GF-D8 (cell line): ENCODE measurements at regions not wholly inside any gene's neighbourhood (a gene's known extent, or its start where the extent isn't known, plus 50 kb on each side); places are given as distances from the start of the nearest gene placed in this dataset.
"Not testable (repeated sequence)": the region's sequence is repeated elsewhere in the genome, so short reads cannot be mapped to it uniquely, and the experiment has no call there.

ENCODE experiments used
- DNase-seq: peaks from one replicate; lab custom pipeline; 2025; lab: John Stamatoyannopoulos, UW

- DNase-seq: no peak
Measured at GRCh38 chr6:112401083-112401482, 54.0 kb downstream of the RFPL4B start.

GRCh38 chr6:112407101-112407590 lies 60.0 kb downstream of the RFPL4B start:
- DNase-seq: no peak

DNA sequence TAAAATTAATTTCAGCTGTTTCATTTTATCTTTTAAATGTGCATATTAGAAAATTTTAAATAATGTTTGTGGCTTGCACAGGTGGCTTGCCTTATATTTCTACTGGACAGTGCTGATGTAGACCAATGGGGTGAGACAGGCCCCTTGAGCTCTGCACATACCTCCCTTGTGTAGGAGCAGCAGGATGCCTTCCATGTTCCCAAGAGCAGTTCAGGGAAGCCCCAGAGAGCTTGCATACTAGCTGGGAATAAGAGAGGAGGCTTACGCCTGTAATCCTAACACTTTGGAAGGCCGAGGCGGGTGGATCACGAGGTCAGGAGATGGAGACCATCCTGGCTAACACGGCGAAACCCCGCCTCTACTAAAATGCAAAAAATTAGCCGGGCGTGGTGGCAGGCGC lies 61.4 kb downstream of the RFPL4B start:
- DNase-seq: no peak

DNA sequence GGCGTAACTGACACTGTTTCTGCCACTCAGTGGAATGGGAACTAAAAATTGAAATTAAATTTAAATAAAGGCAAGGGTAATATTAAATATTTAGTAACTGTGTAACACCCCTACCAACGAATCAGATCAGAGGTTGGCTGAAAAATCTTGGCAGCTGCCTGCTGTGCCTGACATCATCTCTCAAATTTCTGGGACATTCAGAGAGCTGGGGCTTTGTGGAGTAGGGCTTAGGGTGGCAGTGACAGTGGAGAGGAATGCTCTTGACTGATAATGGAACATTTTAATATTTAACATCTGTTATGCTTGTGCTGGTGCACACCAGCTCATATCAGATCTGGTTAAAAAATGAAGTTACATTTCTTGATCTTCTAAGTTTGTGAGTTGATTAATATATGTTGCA lies 62.2 kb downstream of the RFPL4B start:
- no peak for DNase-seq

- no peak for DNase-seq
Measured at GRCh38 chr6:112413780-112414179, 66.7 kb downstream of the RFPL4B start.

DNA sequence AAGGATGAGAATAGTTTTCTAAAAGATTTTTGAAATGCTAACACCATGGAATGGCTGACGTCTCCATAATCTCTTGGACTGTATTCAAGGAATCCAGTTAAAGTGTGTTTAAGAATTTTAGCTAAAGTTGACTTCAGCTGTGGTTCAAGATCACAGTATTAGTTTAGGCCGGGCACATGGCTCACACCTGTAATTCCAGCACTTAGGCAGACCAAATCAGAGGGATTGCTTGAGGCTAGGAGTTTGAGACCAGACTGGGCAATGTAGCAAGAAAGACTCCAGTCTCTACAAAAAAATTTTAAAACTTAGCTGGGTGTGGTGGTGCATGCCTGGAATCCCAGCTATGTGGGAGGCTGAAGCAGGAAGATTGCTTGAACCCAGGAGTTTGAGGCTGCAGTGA lies 68.2 kb downstream of the RFPL4B start:
- DNase-seq: no peak

DNA sequence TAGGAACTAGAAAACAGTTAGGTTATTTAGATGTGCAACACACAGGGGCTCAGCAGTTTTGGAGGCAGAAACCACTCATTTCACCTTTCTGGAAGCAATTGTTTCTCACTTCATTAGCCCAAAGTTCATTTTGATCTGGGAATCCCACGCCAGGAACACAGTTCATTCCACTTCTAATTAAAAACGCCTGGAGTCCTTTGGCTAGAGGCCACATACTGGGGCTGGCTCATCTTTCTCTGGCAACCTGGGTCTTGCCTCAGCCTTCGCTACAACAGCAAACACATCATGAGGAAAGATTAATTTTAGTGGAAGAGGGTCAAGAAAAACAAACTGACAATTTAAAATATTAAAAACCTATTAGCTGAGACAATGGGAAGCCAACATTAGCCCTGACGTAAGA lies 69.7 kb downstream of the RFPL4B start:
- DNase-seq: no peak

- not testable (repeated sequence) for DNase-seq
Measured at GRCh38 chr6:112427011-112427410, 79.9 kb downstream of the RFPL4B start.

DNA sequence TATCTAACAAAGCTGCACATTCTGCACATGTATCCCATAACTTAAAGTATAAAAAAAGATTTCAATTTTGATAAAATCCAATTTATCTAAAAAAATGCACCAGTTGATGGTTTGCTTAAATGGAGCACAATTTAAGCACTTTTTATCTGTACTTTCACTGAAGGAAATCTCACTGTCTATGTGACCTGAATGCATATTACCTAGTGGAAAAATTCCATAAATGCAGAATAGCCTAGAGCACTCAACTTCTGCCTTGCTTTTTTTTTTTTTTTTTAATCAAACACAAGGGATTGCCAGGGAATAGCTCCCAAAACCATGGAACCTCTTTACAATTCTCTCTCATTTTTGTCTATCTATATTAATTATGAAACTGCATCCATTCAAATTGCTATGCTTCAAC lies 80.4 kb downstream of the RFPL4B start:
- DNase-seq: no peak

GRCh38 chr6:112428477-112428876 lies 81.3 kb downstream of the RFPL4B start:
- no peak for DNase-seq

- no peak for DNase-seq
Measured at GRCh38 chr6:112429226-112429625, 82.1 kb downstream of the RFPL4B start.

DNA sequence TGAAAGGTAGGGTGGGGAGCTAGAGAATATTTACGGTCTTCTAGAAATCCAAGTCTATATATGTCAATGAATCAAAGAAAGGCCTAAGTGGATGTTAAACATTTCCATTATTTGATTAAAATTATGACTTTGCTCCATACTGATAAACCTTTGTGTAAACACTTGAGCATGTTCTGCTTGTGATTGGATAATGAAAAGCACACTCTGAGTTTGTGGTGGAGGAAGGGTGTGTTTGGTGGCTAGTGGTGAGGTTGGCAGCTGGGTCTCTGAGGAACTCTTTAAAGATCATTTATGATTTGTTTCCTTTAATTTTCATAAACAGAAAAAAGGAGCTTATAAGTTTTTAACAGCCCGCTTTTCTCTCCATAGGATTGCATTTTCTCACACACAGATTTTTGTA lies 84.7 kb downstream of the RFPL4B start:
- DNase-seq: no peak

- DNase-seq: no peak
Measured at GRCh38 chr6:112432853-112433252, 85.7 kb downstream of the RFPL4B start.

- DNase-seq: no peak
Measured at GRCh38 chr6:112433457-112433856, 86.3 kb downstream of the RFPL4B start.

DNA sequence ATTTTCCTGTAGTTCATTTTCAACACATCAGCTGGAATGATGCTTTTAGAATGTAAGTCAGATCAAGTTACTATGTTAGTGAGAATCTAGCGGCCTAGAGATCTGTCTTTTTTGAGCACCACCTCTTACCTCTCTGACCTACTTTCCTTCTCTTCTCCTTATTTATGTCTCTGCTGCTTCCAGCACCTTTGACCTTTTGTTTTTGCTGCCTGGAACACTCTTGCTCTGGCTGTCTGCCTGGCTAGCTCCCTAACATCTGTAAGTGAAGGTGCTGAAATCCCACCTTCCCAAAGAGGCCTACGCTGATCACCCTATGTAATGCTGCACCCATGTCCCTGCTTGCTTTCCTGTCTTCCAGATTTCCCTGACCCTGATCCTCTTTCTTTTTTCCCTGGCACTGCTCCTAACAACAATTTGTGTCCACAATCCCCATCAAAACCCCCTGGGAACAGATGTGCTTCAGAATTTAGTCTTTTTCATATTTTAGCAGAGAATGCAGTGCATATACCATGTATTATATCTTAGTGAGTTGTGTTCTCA lies 87.8 kb downstream of the RFPL4B start:
- no peak for DNase-seq

- DNase-seq: no peak
Measured at GRCh38 chr6:112437058-112437457, 89.9 kb downstream of the RFPL4B start.

GRCh38 chr6:112439010-112439409 lies 91.9 kb downstream of the RFPL4B start:
- DNase-seq: no peak

GRCh38 chr6:112439432-112439831 lies 92.3 kb downstream of the RFPL4B start:
- DNase-seq: no peak

DNA sequence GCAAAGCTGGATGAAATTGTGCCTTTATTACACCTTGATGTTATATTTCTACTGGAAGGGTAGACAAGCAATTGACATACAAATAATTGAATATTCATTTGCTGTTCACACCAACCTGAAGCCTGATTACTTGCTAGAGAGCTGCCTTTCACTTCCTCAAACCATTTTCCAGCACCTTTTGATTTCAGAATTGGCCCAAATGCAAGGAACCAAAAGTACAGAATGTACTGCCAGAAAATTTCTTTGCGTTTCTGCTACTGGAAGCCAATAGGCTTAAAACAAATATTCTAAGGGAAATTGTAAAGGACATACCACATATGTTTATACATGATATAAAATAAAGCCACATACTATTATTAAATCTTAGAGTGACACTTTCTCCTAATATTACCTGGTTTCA lies 94.5 kb downstream of the RFPL4B start:
- DNase-seq: no peak

- no peak for DNase-seq
Measured at GRCh38 chr6:112443179-112444065, 96.3 kb downstream of the RFPL4B start.

- not testable (repeated sequence) for DNase-seq
Measured at GRCh38 chr6:112448786-112449185, 101.7 kb downstream of the RFPL4B start.

- no peak for DNase-seq
Measured at GRCh38 chr6:112450663-112451062, 103.5 kb downstream of the RFPL4B start.

- no peak for DNase-seq
Measured at GRCh38 chr6:112457886-112458285, 110.8 kb downstream of the RFPL4B start.
